ENCODE measurements at regions not wholly inside any gene's neighbourhood (a gene's known extent, or its start where the extent isn't known, plus 50 kb on each side); places are given as distances from the start of the nearest gene placed in this dataset.

GRCh38 chr2:187986390-187987105 lies 305.1 kb upstream of the GULP1 start:
- no peaks in the 10 kb centered on the region for H3K27me3 Mint-ChIP-seq (ENCODE audit: unreplicated experiment)

DNA sequence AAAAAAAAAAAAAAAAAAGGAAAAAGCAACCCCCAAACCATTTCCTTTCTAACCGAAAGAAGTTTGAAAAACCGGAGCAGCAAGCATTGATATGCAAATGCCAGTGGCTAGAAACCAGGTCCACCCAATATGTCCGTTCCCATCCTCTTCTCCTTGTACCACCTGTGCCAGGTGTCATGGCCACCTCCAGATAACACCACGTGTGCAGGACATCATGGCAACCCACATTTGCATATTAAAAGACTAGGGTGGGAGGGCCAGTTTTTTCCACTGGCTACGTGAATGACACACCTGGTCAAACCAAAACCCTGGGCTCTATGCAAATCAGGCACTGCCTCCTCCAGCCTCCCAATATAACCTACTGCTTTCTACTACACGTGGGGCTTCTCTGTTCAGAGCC lies 303.3 kb upstream of the GULP1 start:
- TF ChIP-seq CTCF (IDR thresholded peaks at IDR 0.05; ENCODE audit: unreplicated experiment), result no peak
- Mint-ChIP-seq H3K27ac (ENCODE audit: unreplicated experiment) (no peak overlapping the region), H3K4me3 (ENCODE audit: low read depth, unreplicated experiment) (no peak overlapping the region), H3K27me3 (ENCODE audit: unreplicated experiment) (no peaks in the 10 kb centered on the region), H3K9me3 (ENCODE audit: low read depth, unreplicated experiment) (no peaks in the 10 kb centered on the region), H3K36me3 (ENCODE audit: insufficient read depth, unreplicated experiment) (no peaks in the 10 kb centered on the region), H3K4me1 (ENCODE audit: low read depth, unreplicated experiment) (no peaks in the 10 kb centered on the region)
- no peak for DNase-seq
- intact Hi-C loops (cut with micrococcal nuclease; ENCODE audit: unreplicated experiment), result no loop called here
- CTCF ChIA-PET, result no interaction called here
- BruUV-seq (replicated peaks), result no TSS peak

More at GRCh38 chr2:187986390-187987105, 305.1 kb upstream of the GULP1 start:
- no peak for DNase-seq
- CTCF ChIA-PET, result interaction anchor here (0.7 kb wide), 1 partner anchor 31 kb away, joined by 3 read pairs; no protein-coding TSS in a partner anchor
- no peak overlapping the region for H3K27ac Mint-ChIP-seq (ENCODE audit: unreplicated experiment)
- no peaks in the 10 kb centered on the region for H3K36me3 Mint-ChIP-seq (ENCODE audit: insufficient read depth, unreplicated experiment)
- no peak for TF ChIP-seq CTCF (IDR thresholded peaks at IDR 0.05; ENCODE audit: unreplicated experiment)
- no peaks in the 10 kb centered on the region for H3K9me3 Mint-ChIP-seq (ENCODE audit: low read depth, unreplicated experiment)
- no peaks in the 10 kb centered on the region for H3K4me1 Mint-ChIP-seq (ENCODE audit: low read depth, unreplicated experiment)
- no TSS peak for BruUV-seq (replicated peaks)
- intact Hi-C loops (cut with micrococcal nuclease; ENCODE audit: unreplicated experiment), result no loop called here
- no peak overlapping the region for H3K4me3 Mint-ChIP-seq (ENCODE audit: low read depth, unreplicated experiment)

DNA sequence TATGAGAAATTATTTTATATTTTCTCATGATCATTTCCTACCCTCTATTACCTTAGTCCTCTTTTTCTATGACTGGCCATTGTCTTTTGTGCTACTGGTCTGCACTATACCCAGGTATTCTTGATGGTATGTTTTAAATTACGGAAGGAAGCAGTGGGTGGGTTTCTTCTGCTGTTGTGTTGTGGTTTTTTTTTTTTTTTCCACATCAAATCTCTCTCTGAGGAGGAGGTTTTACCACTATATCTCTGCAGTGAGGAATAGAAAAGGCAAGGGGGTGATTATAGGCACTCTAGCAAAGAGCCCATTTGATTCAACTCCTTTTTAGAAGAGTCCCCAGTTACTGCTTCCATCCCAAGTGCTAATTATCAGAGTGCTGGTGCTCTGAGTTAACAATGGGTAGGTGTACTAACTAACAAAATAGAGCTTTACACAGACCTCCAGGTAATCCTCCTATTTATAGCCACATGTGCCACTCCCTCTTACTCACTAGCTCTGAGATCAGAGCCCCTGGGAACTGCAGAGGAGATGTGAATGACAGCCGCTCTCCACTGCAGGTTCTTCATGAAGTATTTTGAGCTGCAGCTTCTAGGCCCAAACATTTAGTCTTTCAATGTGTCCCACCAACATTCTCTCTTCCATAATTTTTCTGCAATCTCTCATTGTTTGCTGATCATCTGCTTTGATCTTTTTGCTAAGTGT lies 301.6 kb upstream of the GULP1 start:
- CTCF ChIA-PET, result no interaction called here

DNA sequence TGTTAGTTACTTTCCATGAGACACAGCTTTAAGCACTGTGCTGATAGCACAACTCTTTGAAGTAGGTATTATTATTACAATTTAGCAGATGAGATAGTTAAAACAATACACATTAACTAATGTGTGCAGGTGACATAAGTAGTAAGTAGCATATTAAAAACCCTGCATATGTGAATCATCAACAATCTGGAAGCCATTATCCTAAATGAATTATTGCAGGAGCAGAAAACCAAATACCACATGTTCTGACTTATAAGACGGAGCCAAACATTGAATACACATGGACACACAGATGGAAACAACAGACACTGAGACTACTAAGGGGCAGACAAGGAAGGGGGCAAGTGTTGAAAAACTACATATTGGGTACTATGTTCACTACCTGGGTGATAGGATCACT lies 300.3 kb upstream of the GULP1 start:
- Mint-ChIP-seq H3K4me3 (ENCODE audit: low read depth, unreplicated experiment) (no peak overlapping the region), H3K9me3 (ENCODE audit: low read depth, unreplicated experiment) (no peaks in the 10 kb centered on the region), H3K4me1 (ENCODE audit: low read depth, unreplicated experiment) (no peaks in the 10 kb centered on the region), H3K36me3 (ENCODE audit: insufficient read depth, unreplicated experiment) (no peaks in the 10 kb centered on the region), H3K27me3 (ENCODE audit: unreplicated experiment) (no peaks in the 10 kb centered on the region), H3K27ac (ENCODE audit: unreplicated experiment) (no peak overlapping the region)
- no TSS peak for BruUV-seq (replicated peaks)
- no peak for TF ChIP-seq CTCF (IDR thresholded peaks at IDR 0.05; ENCODE audit: unreplicated experiment)
- intact Hi-C loops (cut with micrococcal nuclease; ENCODE audit: unreplicated experiment), result no loop called here
- CTCF ChIA-PET, result no interaction called here
- no peak for DNase-seq

More for the DNA sequence above, 301.6 kb upstream of the GULP1 start:
- no TSS peak for BruUV-seq (replicated peaks)
- Mint-ChIP-seq H3K4me3 (ENCODE audit: low read depth, unreplicated experiment) (no peak overlapping the region), H3K27ac (ENCODE audit: unreplicated experiment) (no peak overlapping the region), H3K9me3 (ENCODE audit: low read depth, unreplicated experiment) (no peaks in the 10 kb centered on the region), H3K27me3 (ENCODE audit: unreplicated experiment) (no peaks in the 10 kb centered on the region), H3K4me1 (ENCODE audit: low read depth, unreplicated experiment) (no peaks in the 10 kb centered on the region), H3K36me3 (ENCODE audit: insufficient read depth, unreplicated experiment) (no peaks in the 10 kb centered on the region)
- no peak for TF ChIP-seq CTCF (IDR thresholded peaks at IDR 0.05; ENCODE audit: unreplicated experiment)
- intact Hi-C loops (cut with micrococcal nuclease; ENCODE audit: unreplicated experiment), result no loop called here
- DNase-seq, result no peak
